ENCODE measurements at regions not wholly inside any gene's neighbourhood (a gene's known extent, or its start where the extent isn't known, plus 50 kb on each side); places are given as distances from the start of the nearest gene placed in this dataset.

DNA sequence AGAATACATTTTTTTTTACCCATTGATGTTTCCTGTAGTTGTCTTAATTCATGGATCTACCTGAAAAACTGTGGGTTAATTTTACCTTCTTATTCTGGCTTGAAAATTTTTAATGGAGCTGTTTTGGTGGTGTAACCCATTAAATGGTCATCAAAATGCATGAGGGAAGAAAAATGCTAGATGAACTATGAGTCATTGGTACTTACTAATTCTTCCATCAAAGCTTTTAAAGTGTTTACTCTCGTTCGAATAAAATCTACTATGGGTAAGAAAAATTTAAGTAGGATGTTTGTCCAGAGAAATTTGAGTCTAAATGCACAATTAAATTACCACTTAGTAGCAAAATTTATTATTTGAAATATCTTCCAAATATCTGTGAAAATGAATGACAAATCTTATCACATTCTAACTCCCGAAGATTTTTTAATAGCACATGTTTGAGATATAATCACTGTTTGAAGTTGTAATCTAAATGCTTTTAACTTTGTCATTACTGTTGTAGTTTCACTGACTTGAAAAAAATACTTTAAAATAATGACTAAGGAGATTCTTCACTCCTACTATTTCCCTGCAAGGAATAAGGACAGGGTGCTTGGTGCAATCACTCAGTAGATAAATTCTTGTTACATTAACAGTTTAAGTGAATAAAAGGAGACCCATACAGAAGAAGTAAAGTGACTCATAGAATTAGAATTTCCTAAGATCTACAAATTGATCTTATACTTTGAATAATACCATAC, 437.7 kb downstream of the IRS2 start:
- Mint-ChIP-seq H3K36me3 (ENCODE audit: low read depth) (no peaks in the 10 kb centered on the region), H3K27me3 (no peaks in the 10 kb centered on the region), H3K9me3 (no peaks in the 10 kb centered on the region), H3K27ac (no peak overlapping the region), H3K4me1 (no peaks in the 10 kb centered on the region), H3K4me3 (no peak overlapping the region)
- ChIA-PET POLR2A (no interaction called here), CTCF (no interaction called here)
- no peak for DNase-seq

DNA sequence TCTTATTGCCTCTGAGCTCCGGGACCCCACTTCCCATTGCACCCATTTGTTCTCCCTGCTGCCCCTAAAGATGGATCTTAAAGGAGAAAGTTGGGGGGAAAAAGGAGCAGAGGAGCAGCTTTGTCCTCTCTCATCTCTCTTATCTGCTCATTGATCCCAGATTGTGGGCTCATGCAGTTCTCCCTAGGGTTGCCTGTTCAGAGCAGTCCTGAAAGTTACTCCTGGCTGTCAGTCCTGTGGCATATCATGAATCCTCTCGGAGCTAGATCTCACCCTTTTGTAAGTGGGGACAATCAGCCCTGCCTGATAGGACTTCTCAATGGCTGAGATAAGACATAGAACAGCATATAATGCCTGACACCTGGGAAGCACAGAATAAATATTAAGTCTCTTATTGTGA, 440.3 kb downstream of the IRS2 start:
- ChIA-PET POLR2A (no interaction called here), CTCF (no interaction called here)
- H3K4me1 Mint-ChIP-seq, result no peaks in the 10 kb centered on the region
- H3K9me3 Mint-ChIP-seq, result no peaks in the 10 kb centered on the region
- DNase-seq, result no peak
- no peaks in the 10 kb centered on the region for H3K27me3 Mint-ChIP-seq
- H3K36me3 Mint-ChIP-seq (ENCODE audit: low read depth), result no peaks in the 10 kb centered on the region
- H3K27ac Mint-ChIP-seq, result no peak overlapping the region
- no peak overlapping the region for H3K4me3 Mint-ChIP-seq

DNA sequence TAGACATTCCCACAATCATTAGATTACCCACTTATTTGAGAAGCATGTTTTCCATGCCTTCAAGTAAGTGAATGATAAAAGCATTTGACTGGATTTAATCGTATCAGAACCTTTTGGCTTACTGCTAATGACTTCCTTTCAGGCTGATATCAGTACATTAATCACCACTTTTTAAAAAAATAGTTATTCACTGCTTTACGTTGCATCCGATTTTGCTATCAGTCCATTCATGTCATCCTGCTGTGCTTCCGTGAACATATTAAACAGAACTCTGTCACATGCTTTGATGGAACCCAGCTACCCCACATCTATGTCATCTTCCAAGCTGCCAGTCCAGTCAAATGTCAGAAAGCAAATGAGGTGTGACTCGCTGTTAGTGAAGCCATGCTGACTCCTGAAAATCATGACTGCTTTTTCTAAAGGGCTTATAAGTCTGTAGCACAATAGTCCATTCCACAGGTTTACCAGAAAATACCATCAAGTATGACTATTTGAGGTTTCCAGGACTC, 440.9 kb downstream of the IRS2 start:
- Mint-ChIP-seq H3K27ac (no peak overlapping the region), H3K4me1 (no peaks in the 10 kb centered on the region), H3K27me3 (no peaks in the 10 kb centered on the region), H3K4me3 (no peak overlapping the region), H3K9me3 (no peaks in the 10 kb centered on the region), H3K36me3 (ENCODE audit: low read depth) (no peaks in the 10 kb centered on the region)
- ChIA-PET CTCF (no interaction called here), POLR2A (no interaction called here)
- DNase-seq, result no peak

DNA sequence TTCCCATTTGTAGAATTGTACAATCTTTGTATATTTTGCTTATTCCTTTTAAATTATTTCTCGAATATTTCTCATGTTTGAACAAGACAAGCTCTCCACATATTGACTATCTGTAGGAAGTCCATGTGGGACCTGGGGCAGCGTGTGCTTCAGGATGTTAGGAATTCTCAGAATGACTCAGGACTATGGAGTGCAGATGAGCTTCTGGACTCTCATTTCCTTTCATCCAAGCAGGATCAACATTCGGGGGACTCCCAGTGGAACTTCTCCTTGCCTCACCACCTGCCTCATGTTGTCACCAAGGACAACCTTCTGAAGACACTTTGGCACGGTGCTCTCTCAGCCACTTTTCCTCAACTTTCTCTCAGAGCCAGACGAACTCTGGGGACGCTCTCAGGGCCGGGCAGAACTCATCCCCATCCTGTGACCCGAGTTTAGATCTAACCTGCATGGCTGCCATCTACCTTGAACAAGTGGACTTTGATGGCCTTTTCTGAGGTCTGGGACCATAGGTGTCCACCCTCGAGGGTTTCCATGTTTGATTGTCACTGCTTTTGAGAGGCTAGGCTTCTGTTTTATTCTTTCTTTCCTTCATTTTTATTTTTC, 441.7 kb downstream of the IRS2 start:
- ChIA-PET POLR2A (no interaction called here), CTCF (no interaction called here)
- no peak for DNase-seq
- no peak overlapping the region for H3K27ac Mint-ChIP-seq
- no peaks in the 10 kb centered on the region for H3K9me3 Mint-ChIP-seq
- no peaks in the 10 kb centered on the region for H3K4me1 Mint-ChIP-seq
- H3K4me3 Mint-ChIP-seq, result no peak overlapping the region
- no peaks in the 10 kb centered on the region for H3K36me3 Mint-ChIP-seq (ENCODE audit: low read depth)
- no peaks in the 10 kb centered on the region for H3K27me3 Mint-ChIP-seq

DNA sequence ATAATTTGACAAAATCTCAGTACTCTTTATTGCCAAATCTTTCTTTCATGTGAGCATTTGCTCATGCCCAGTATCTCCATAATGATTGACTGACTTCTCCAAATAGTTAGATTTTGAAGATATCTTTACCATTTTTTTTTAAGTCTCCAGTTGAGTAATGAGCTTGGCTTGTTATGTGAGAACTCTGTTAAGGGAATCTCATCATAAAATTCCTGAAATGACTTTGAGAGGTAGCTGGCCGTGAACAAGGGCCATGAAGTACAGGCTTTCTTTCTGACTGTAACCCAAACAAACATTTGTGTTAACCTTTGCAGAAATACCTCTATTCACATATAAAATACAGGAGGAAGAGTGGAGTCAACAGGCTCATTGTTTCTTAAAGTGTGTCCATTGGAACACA, 449.7 kb downstream of the IRS2 start:
- DNase-seq, result no peak
- Mint-ChIP-seq H3K27me3 (peaks cover 1% of the 10 kb centered on the region), H3K36me3 (ENCODE audit: low read depth) (no peaks in the 10 kb centered on the region), H3K4me3 (no peak overlapping the region), H3K4me1 (no peaks in the 10 kb centered on the region), H3K9me3 (no peaks in the 10 kb centered on the region), H3K27ac (no peak overlapping the region)
- ChIA-PET CTCF (no interaction called here), POLR2A (no interaction called here)

DNA sequence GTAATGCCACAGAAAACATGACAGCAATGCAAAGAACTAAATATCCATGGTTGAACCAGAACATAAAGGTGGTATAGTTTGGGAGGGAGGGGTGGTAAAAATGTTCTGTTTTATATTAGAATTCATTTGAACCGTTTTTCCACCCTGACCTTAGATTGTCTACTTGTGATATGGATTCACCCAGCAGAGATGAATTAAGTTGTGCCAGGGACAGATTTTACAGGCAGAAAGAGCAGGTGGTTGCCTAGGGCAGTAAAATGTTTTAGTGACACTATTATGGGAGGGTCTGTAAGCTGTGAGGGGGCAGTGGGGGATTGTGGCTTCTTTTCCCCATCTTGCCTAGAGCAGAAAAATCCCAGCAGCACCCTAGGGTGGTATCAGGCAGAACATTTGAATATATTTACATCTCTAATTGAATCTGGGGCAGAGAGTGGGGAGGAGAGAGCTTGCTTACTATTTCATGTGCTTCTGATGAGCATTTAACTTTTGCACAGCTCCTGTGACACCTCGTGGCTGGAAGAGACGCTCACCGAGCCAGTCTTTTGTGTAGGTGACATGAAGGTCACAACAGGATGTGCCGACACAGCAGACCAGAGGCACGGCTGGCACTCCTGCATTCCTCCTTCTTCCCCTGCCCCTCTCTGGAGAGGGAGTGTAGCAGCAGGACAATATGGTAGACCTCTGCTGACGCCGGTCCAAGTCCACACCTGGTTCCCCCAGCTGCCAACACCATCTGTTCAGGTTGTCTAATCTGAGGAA, 452.3 kb downstream of the IRS2 start:
- Mint-ChIP-seq H3K4me3 (no peak overlapping the region), H3K4me1 (no peaks in the 10 kb centered on the region), H3K27me3 (peaks cover 1% of the 10 kb centered on the region), H3K27ac (no peak overlapping the region), H3K9me3 (no peaks in the 10 kb centered on the region), H3K36me3 (ENCODE audit: low read depth) (no peaks in the 10 kb centered on the region)
- POLR2A ChIA-PET, result no interaction called here
- no peak for DNase-seq
- CTCF ChIA-PET, result no interaction called here

DNA sequence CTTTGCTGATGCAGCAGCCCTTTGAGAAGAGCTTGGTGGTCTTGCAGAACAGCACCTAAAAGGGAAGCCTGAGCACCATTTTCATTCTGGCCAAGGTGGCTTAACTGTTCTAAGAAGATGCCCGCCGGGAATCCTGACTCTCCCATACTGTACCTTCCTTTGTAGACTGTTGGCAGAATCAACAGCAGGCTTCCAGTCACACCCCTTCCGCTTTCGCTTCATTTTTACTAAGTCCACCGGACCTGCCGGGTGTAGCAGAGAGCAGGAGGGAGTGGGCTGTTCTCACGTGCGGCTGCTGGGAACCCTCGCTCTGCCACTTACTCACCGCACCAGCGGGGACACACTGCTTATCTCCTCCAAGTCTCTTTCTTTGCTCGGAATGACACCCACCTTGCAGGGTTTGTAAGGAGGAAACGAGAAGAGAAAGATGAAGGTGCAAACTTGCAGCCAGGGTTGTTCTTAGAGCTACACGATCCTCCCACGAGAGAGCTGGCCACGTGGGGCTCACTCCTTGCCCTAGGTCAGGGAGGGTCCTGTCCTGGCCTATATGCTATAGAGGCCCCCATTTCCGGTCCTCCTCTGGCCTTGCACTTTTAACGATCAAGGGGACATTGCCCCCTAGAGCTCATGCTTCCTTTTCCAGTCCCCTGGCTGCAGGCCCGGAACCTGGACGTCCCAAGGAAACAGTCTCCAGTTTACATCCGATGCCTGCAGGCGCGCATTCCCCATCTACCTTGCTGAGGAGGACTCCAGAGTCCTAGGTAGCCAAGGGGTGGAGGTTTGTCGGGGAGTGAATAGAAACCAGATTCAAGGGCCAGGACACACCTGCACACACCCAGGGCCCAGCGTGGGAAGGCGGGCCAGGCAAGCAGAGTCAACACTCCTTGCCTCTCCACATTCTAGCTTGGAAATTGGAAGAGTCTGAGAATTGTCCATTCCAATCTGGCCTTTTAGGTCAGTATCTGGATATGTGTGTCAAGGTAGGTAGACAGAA, 453.6 kb downstream of the IRS2 start:
- POLR2A ChIA-PET, result no interaction called here

DNA sequence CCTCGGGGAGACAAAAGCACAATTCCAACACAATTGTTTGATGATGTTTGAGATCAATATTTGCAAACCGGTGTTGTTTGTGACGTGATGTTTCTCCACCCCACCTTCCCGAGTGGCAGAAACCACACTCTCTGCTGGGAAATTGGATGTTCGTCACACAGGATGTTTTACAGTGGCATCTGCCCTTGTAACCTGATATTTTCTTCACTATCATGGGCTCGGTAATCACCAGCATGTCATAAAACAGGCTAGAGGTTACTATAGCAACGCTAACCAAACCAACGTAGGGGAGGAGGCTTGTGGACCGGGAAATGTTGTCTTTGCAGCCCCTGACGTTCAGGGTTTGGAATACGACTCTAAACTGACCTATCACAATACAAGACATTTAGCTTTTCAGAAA, 454.5 kb downstream of the IRS2 start:
- ChIA-PET CTCF (no interaction called here), POLR2A (no interaction called here)
- DNase-seq, result no peak
- H3K36me3 Mint-ChIP-seq (ENCODE audit: low read depth), result no peaks in the 10 kb centered on the region
- peaks cover 1% of the 10 kb centered on the region for H3K27me3 Mint-ChIP-seq
- H3K4me3 Mint-ChIP-seq, result no peak overlapping the region
- H3K4me1 Mint-ChIP-seq, result no peaks in the 10 kb centered on the region
- no peak overlapping the region for H3K27ac Mint-ChIP-seq
- H3K9me3 Mint-ChIP-seq, result no peaks in the 10 kb centered on the region

More for the DNA sequence above, 453.6 kb downstream of the IRS2 start:
- Mint-ChIP-seq H3K27ac (no peak overlapping the region), H3K9me3 (no peaks in the 10 kb centered on the region), H3K27me3 (peaks cover 1% of the 10 kb centered on the region), H3K4me3 (no peak overlapping the region), H3K4me1 (no peaks in the 10 kb centered on the region), H3K36me3 (ENCODE audit: low read depth) (no peaks in the 10 kb centered on the region)
- DNase-seq, result no peak
- CTCF ChIA-PET, result no interaction called here

DNA sequence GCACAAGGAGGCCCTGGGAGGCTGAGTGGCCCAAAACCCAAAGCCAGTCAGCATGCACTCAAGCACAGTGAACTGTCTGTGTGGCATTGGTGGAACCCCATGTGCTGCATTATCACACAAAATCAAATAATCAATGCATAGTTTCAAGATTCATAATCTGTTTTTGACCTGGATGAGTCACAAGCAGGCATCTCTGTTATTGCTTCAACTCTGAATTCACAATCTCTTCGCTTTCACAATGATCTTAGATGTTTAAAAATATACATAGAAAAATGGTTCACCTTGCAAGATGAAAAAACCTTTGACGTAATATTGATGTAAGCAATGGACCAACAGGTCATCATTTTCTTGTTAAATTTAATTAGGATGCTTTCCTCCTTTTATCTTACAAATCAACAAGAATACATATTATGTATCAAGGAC, 455.4 kb downstream of the IRS2 start:
- Mint-ChIP-seq H3K4me3 (no peak overlapping the region), H3K27me3 (no peaks in the 10 kb centered on the region), H3K27ac (no peak overlapping the region), H3K36me3 (ENCODE audit: low read depth) (no peaks in the 10 kb centered on the region), H3K9me3 (no peaks in the 10 kb centered on the region), H3K4me1 (no peaks in the 10 kb centered on the region)
- no peak for DNase-seq
- CTCF ChIA-PET, result no interaction called here
- POLR2A ChIA-PET, result no interaction called here

DNA sequence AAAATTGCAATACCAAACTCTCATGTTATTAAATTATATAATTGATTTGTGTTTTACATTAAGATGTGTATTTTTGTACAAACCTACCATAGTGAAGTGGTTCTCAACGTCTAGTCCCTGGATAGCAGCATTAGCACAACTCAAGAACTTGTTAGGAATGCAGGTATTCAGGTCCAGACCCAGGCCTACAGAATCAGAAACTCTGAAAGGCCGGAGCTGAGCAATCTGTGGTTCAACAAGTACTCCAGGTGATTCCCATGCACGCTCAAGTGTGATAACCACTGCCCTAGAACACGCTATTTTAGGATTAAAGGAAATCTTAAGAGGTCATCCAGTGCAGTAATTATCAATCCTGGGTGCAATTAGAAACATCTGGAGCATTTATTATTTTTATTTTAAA, 456.3 kb downstream of the IRS2 start:
- POLR2A ChIA-PET, result no interaction called here
- Mint-ChIP-seq H3K27me3 (no peaks in the 10 kb centered on the region), H3K27ac (no peak overlapping the region), H3K4me3 (no peak overlapping the region), H3K36me3 (ENCODE audit: low read depth) (no peaks in the 10 kb centered on the region), H3K4me1 (no peaks in the 10 kb centered on the region), H3K9me3 (no peaks in the 10 kb centered on the region)
- CTCF ChIA-PET, result no interaction called here
- DNase-seq, result no peak

DNA sequence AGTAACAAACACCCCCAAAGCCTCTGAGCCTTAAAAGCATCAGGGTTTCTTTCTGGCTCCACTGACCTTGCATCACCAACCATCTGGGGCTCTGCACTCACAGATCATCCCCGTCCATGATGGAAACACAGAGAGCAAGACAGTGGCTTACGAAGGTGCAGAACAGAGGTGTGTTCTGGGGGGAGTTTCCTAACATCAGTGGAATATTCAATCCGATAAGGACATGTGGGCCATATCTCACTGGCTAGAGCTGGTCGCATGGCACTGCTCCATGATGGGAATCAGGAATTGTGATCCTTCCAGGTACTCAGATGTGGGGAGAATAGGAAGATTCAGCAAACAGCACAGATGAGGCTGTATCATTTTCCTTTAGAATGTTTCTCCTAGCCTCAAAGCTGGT, 457.2 kb downstream of the IRS2 start:
- H3K27me3 Mint-ChIP-seq, result no peaks in the 10 kb centered on the region
- no peak overlapping the region for H3K4me3 Mint-ChIP-seq
- no peak overlapping the region for H3K27ac Mint-ChIP-seq
- no peaks in the 10 kb centered on the region for H3K9me3 Mint-ChIP-seq
- DNase-seq, result no peak
- H3K36me3 Mint-ChIP-seq (ENCODE audit: low read depth), result no peaks in the 10 kb centered on the region
- ChIA-PET POLR2A (no interaction called here), CTCF (no interaction called here)
- H3K4me1 Mint-ChIP-seq, result no peaks in the 10 kb centered on the region

DNA sequence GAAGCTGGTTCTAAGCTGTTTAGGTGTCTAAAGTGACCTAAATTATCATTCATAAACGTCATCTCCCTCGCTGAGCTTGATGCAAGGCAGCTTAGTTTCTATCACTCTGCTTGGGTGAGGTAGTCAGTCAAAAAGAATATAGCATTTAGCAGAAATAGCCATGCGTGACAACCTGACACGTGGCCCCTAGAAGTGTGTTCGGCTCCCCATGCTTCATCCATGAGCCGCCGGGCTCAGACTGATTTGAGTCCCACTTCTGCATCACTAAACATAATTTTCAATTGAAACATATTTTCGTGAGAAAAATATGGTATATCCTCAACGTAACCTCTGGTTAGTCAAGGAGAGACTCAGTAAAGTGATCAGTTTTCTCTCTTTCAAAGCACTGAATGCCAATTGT, 459.8 kb downstream of the IRS2 start:
- Mint-ChIP-seq H3K9me3 (no peaks in the 10 kb centered on the region), H3K27me3 (no peaks in the 10 kb centered on the region), H3K4me1 (no peaks in the 10 kb centered on the region), H3K36me3 (ENCODE audit: low read depth) (no peaks in the 10 kb centered on the region), H3K27ac (no peak overlapping the region), H3K4me3 (no peak overlapping the region)
- CTCF ChIA-PET, result no interaction called here
- no peak for DNase-seq
- POLR2A ChIA-PET, result no interaction called here

DNA sequence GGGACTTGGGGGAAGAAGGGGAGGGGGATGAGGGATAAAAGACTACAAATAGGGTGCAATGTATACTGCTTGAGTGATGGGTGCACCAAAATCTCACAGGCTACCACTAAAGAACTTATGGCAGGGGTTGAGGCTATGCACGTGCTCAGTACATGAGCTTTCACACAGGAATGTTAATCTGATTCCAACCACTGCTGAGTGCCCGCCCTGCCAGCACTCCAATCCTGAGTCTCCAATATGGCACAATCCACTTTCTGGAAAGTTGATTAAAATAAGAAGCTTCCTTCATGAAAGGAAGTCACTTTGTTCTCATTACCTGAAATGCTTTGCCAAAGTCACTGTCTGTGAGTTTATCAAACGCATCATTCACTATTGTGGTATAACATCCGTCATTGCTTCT, 463.0 kb downstream of the IRS2 start:
- H3K27me3 Mint-ChIP-seq, result no peaks in the 10 kb centered on the region
- H3K9me3 Mint-ChIP-seq, result no peaks in the 10 kb centered on the region
- no peak overlapping the region for H3K4me3 Mint-ChIP-seq
- DNase-seq, result no peak
- no peaks in the 10 kb centered on the region for H3K4me1 Mint-ChIP-seq
- ChIA-PET POLR2A (no interaction called here), CTCF (interaction anchor here (0.7 kb wide), 1 partner anchor 793 kb away, joined by 3 read pairs; no protein-coding TSS in a partner anchor)
- H3K27ac Mint-ChIP-seq, result no peak overlapping the region
- H3K36me3 Mint-ChIP-seq (ENCODE audit: low read depth), result no peaks in the 10 kb centered on the region

All from activated CD4-positive, alpha-beta memory T cell treated with anti-CD3 and anti-CD28 coated beads, Interleukin-2, amount 10 ng/mL, durations not matched to agents 7 days and 5 days (primary cell).